ENCODE measurements at regions not wholly inside any gene's neighbourhood (a gene's known extent, or its start where the extent isn't known, plus 50 kb on each side); places are given as distances from the start of the nearest gene placed in this dataset.

DNA sequence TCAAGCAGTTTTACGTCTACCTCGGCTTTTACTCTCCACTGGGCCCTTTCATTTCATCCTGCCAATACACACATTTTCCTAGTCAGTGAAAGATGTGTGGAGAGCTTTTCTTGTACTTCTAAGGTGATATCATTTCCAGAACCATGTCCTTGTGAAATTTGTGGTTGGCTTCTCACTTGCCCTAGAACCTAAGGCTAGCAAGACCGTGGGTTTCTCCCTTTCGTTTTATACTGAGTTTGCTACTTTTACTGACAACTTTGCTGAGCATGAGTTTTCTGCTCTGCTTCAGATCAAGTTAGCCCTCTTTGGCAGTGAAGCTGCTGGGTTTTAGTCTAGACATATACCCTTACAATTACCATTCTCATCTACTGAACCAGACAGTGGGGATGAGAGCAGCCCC lies 95.7 kb upstream of the FRMPD4 start:
- Histone ChIP-seq H3K27ac (no peak overlapping the region), H3K36me3 (ENCODE audit: low read depth, missing control alignments) (no peaks in the 10 kb centered on the region), H3K27me3 (no peaks in the 10 kb centered on the region), H3K4me3 (no peak overlapping the region), H3K9me3 (no peaks in the 10 kb centered on the region), H3K4me1 (no peaks in the 10 kb centered on the region)
- DNase-seq, result no peak
- intact Hi-C loops (cut with DNase I; ENCODE audit: low total_unique reads), result no loop called here
- WGBS, 2 donors, result 92 to 96% methylated on average over 4 of the region's 4 CpGs
- TF ChIP-seq, protein P1, sequence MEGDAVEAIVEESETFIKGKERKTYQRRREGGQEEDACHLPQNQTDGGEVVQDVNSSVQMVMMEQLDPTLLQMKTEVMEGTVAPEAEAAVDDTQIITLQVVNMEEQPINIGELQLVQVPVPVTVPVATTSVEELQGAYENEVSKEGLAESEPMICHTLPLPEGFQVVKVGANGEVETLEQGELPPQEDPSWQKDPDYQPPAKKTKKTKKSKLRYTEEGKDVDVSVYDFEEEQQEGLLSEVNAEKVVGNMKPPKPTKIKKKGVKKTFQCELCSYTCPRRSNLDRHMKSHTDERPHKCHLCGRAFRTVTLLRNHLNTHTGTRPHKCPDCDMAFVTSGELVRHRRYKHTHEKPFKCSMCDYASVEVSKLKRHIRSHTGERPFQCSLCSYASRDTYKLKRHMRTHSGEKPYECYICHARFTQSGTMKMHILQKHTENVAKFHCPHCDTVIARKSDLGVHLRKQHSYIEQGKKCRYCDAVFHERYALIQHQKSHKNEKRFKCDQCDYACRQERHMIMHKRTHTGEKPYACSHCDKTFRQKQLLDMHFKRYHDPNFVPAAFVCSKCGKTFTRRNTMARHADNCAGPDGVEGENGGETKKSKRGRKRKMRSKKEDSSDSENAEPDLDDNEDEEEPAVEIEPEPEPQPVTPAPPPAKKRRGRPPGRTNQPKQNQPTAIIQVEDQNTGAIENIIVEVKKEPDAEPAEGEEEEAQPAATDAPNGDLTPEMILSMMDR (IDR thresholded peaks at IDR 0.05), result no peak

DNA sequence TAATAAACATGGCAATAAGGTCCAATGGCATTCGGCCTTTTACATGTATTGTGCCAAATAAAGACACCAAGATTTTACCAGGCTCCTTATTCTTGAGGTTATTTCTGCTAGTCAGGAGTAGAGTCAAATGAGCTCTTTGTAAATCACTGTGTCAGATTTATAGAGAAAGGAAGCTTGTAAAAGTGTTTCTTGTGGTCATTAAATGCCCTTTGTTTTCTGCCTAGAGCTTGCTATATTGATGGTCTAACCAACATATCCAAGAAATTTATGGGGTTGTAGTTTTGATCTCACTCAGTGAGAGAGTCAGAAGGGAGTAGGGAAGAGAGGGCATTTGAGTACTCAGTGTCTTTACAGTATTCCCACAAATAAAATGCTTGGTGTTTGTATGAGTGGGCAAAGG lies 86.2 kb upstream of the FRMPD4 start:
- WGBS, 2 donors, result 75 to 81% methylated on average over 1 of the region's 1 CpG
- intact Hi-C loops (cut with DNase I; ENCODE audit: low total_unique reads), result no loop called here
- DNase-seq, result no peak
- Histone ChIP-seq H3K27me3 (no peaks in the 10 kb centered on the region), H3K9me3 (no peaks in the 10 kb centered on the region), H3K27ac (no peak overlapping the region), H3K36me3 (ENCODE audit: low read depth, missing control alignments) (no peaks in the 10 kb centered on the region), H3K4me3 (no peak overlapping the region), H3K4me1 (no peaks in the 10 kb centered on the region)
- TF ChIP-seq POLR2A (IDR thresholded peaks at IDR 0.05), result no peak
- TF ChIP-seq, protein P1 (IDR thresholded peaks at IDR 0.05), result no peak

DNA sequence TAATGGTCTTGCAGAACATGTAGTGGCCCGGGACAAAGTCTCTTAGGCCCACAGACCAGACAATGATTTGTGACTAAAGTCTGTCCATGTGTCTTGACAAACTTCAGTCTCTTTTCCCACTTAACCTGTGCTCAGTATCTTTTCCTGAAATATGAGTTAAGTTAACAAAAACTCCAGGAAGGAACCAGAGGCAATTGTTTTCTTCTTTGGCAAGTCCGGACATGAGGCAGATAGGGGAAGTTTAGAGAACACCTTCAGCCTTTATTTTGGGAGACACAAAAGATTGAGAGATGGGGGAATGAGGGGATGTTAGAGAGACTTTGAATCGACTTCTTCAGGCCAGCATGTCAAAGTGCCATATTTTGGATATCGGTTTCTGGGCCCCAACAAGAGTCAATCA lies 80.2 kb upstream of the FRMPD4 start:
- Histone ChIP-seq H3K27ac (no peak overlapping the region), H3K4me1 (no peaks in the 10 kb centered on the region), H3K27me3 (no peaks in the 10 kb centered on the region), H3K36me3 (ENCODE audit: low read depth, missing control alignments) (no peaks in the 10 kb centered on the region), H3K9me3 (no peaks in the 10 kb centered on the region), H3K4me3 (no peak overlapping the region)
- TF ChIP-seq, protein P1 (IDR thresholded peaks at IDR 0.05), result no peak
- TF ChIP-seq POLR2A (IDR thresholded peaks at IDR 0.05), result no peak
- DNase-seq, result no peak
- 75 to 89% methylated on average over 4 of the region's 4 CpGs for WGBS, 2 donors
- intact Hi-C loops (cut with DNase I; ENCODE audit: low total_unique reads), result no loop called here

DNA sequence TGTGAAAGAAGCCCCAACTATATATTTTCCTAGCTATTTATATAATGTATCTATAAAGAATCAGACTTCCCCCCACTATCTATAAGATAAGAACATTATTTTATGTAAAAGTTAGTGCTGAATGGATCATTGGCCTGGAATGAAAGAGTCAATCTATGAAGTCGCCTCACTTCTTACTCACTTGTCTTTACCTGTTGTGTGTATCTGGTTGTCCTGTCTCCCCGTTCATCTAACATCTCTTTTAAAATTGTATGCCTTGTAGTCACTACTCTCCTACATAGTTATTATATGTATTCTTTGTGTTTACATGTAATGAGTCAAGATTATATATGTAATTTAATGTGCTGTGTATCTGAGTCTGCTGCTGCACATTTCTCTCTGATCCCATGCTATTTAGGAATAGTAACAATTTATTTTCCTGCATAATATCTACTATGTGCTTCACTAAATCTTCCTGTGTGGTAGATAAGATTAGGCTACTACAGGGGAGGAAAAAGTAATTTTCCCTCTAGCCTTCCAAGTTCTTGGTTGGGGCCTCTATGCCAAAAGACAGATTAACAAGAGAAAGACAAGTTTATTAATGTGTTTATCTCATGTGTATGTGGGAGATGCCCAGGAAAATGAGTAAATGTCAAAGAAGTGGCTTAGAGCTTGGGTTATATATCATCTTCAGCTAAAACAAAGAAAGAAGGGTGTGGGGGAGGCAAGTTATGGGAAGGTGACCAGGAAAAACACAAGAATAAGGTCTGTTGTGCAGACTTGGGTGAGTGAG lies 77.6 kb upstream of the FRMPD4 start:
- no peak overlapping the region for H3K27ac ChIP-seq
- H3K27me3 ChIP-seq, result no peaks in the 10 kb centered on the region
- WGBS, 2 donors, result 80 to 88% methylated on average over 2 of the region's 2 CpGs
- intact Hi-C loops (cut with DNase I; ENCODE audit: low total_unique reads), result no loop called here
- no peak for DNase-seq
- no peaks in the 10 kb centered on the region for H3K4me1 ChIP-seq
- H3K9me3 ChIP-seq, result no peaks in the 10 kb centered on the region
- TF ChIP-seq, protein P1 (IDR thresholded peaks at IDR 0.05), result no peak
- TF ChIP-seq POLR2A (IDR thresholded peaks at IDR 0.05), result no peak
- no peaks in the 10 kb centered on the region for H3K36me3 ChIP-seq (ENCODE audit: low read depth, missing control alignments)
- H3K4me3 ChIP-seq, result no peak overlapping the region

DNA sequence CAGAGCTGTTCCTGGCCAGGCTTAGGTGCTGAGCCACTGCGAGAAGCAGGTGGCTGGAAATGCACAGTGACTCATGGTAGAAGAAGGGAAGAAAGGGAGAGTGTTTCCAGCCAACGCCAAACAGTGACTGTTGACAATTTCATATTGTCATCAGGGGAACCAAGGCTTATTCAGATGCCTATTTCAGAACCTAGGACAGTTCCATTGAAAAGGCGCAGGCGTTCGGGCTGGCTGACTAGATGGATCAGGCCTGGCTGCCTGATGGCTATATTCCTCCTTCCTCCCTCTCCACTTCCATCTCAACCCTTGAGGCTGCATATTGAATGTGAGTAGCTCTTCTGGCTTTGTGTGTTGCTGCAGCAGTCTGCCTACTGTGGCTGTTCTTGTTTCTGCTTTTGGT lies 73.0 kb upstream of the FRMPD4 start:
- no peaks in the 10 kb centered on the region for H3K4me1 ChIP-seq
- no peaks in the 10 kb centered on the region for H3K27me3 ChIP-seq
- no peak overlapping the region for H3K27ac ChIP-seq
- no peak overlapping the region for H3K4me3 ChIP-seq
- H3K9me3 ChIP-seq, result no peaks in the 10 kb centered on the region
- intact Hi-C loops (cut with DNase I; ENCODE audit: low total_unique reads), result no loop called here
- no peaks in the 10 kb centered on the region for H3K36me3 ChIP-seq (ENCODE audit: low read depth, missing control alignments)
- TF ChIP-seq, protein P1 (IDR thresholded peaks at IDR 0.05), result no peak
- no peak for TF ChIP-seq POLR2A (IDR thresholded peaks at IDR 0.05)
- 36 to 67% methylated on average over 3 to 5 of the region's 5 CpGs for WGBS, 2 donors
- peak; percentile 16 for DNase-seq
